HG03342 (cell line): ENCODE measurements at regions not wholly inside any gene's neighbourhood (a gene's known extent, or its start where the extent isn't known, plus 50 kb on each side); places are given as distances from the start of the nearest gene placed in this dataset.

Experiments
- ATAC-seq: cut with Tn5 transposase; IDR thresholded peaks from one replicate; pipeline ENCODE4 v1.9.1; 2021; ENCODE audit warnings: mild to moderate bottlenecking, moderate library complexity; ENCODE audit not compliant: unreplicated experiment

DNA sequence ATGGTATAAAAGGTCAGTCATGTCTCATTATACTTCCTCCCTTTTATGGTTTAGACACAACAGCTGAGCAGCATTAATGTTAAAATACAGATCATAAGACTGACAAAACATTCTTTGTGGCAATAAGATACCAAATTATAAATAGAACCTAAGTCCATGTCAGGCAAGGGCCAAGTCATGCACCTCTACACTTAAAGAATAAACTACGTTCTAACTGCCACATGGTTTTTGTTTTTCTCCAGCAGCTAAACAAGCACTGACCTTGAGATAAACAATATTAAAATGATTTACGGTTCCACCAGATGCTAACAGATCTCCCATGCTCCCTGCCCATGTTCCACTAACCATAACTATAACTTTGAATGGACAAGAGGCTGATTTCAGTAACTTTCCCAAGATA is 368.6 kb upstream of the TFPI start:
- no peak for ATAC-seq

DNA sequence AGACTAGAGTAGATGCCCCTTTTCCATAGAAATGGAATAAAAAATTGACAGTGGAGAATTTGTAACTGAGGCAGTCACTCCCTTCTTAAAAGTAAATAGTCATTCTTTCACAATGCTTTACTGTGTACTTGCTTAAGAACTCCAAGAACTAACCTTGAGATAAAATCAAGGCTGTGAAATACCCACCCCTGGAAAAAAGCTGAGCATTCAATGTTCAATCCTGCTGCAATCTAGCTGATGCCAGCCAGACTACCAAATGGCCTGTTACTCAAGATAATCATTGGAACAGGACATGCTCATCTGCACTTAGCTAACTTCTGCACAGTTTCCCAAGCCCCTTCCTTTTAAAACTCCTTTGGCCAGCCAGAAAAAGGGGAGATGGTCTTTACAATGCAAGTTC is 367.4 kb upstream of the GULP1 start:
- ATAC-seq = no peak

DNA sequence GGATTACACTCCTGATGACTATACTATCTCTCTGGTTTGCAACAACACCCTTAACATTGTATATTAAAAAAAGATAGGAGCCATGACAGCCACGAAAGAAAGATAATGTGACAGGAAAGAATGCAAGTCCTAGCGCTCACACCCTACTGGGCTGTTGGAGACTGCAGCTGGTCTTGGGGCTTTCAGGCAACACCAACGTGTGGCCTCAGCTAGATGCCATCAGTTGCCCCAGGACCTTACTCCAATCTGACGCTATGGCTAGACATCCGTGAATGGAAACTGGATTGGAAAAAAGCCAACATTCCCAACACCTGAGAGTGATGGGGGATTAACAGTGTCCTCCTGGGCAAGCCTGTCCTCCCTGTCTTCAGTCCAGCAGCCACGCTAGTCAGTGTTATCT is 357.4 kb upstream of the GULP1 start:
- ATAC-seq = no peak

DNA sequence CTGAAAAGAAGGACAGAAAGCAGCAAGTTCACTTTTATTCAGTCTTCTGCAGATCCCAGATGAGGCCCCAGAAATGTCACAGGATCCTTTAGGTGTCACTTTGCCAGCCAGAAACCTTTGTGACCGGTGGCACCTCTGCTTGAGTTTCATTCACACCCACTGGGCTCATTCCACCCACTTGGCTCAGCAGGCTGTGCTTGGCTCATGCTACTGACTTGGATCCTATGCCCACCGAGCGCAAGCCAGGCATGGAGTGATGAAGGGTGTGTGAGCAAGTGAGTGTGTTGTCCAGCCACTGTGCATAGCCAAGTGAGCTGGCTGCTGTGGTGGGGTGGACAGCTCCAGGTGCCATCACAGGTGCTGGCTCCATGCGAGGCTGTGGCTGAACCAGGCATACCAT is 357.0 kb upstream of the GULP1 start:
- no peak for ATAC-seq

DNA sequence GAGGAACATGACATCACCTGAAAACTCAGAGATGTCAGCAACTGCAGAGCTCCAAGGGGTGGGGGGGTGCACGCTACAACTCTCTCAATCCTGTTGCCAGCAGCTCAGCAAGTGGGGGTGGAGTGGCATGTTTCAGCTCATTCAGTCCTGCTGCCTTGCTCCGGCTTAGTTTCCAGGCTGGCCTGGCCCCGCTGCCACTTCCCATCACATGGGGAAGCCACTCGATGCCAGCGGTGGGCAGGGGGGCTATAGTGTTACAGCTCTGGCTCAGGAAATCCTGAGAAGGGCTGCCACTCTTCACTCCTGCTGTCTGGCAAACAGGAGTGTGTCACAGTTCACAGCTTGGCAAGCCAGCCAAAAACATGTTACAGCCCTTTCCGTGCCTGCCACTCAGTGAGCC is 356.5 kb upstream of the GULP1 start:
- ATAC-seq = no peak

DNA sequence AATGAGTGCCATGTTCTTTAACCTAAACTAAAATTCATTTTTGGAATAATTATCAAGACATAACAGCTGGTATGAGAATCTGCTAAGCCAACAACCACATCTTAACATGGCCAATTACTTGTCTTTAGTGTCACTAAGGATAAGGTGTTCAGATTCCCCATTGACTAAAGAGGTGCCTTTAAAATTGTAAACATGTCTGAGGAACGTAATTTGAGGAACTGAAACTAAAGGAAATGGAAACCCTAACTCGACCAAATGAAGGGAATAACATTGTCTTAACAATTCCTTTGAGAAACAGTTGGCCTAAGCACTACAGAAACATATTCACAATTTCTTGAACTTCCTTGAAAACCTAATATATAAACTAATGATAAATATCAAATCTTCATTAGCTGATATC is 355.4 kb upstream of the GULP1 start:
- no peak for ATAC-seq

DNA sequence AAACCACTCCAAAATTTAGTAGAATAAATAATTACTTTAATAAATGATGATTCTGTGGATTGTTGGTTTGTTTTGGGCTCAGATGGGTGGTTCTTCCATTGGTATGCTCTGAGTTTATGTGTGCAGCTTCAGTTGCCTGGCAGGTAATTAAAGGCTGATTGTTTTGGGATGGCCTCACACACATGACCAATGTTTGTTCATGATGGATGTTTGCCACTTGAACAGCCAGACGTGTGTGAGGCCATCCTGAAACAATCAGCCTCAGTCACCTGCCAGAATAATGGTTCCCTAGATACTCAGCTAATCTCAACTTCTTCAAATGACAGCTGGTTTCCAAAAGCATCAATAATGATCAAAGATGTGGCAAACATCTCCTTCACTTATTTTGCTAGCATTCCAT is 352.5 kb upstream of the GULP1 start:
- ATAC-seq = no peak

DNA sequence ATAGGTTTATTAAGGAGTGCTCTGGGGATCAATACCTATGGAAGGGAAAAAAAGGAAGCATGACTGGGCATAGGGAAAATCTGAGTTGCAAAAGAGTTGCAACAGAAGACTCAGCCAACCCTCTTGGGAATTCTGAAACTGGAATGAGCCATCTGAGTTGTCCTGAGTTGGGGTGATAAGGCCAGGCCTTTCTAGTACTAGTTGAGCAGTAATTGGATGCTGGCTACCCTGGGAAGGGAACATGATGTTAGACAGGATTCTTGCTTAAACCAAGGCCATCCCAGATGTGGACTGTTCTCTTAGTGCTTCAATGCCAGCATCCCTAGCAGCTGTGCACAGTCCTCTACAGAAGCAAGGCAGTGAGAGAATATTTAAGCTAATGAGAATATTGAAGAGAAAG is 348.8 kb upstream of the GULP1 start:
- ATAC-seq = no peak

DNA sequence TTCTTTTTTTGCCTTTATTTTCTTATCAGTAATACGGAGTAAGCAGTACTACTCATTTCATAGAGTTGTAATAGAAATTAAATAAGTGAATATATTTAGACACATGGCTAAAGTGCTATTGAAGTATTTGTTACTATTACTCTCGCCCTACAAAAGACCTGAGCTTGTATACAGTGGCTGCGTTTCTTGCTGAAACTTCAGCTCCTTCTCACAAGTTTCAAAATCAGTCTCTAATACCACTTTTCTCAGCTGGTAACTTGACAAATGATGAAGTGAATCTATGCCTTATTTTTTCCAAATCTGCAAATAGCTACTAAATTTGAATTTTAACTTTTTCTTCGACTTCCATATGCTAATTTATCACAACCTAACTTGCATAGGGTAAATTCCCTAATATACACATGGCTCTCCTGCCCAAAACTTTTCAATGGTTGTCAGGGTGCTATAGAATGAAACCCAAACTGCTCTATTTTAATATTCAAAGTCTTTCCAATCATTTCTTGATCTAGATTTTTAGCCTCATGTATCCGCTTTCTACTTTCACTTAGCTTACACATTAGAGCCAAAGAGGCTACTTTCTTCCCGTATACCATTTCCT is 347.8 kb upstream of the GULP1 start:
- no peak for ATAC-seq

DNA sequence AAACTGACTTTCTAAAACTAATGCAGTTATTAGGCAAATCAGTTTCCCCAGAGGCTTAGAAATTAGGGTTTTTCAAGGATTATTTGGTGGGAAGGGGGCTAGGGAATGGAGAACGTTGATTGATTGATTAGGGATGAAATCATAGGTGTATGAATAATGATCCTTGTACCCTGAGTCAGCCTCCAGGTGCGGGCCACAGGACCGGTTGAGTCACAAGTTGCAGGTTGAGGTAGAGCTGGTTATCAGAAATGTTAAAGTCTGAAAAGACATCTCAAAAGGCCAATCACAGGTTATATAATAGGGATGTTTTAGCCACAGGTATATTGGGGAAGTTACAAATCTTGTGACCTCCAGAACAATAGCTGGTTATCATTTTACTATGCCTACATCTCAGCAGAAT is 341.8 kb upstream of the GULP1 start:
- no peak for ATAC-seq

DNA sequence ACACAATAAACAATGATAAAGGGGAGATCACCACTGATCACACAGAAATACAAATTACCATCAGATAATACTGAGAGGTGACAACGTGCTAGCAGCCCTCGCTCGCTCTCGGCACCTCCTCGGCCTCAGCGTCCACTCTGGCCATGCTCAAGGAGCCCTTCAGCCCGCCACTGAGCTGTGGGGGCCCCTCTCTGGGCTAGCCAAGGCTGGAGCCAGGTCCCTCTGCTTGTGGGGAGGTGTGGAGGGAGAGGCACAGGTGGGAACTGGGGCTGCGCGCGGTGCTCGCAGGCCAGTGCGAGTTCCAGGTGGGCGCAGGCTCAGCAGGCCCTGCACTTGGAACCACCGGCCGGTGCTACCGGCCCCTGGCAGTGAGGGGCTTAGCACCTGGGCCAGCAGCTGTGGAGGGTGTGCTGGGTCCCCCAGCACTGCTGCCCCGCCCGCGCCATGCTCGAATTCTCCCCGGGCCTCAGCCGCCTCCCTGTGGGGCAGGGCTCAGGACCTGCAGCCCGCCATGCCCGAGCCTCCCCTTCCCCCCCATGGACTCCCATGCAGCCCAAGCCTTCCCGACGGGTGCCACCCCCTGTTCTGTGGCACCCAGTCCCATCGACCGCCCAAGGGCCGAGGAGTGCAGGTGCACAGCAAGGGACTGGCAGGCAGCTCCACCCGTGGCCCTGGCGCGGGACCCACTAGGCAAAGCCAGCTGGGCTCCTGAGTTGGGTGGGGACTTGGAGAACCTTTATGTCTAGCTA is 340.0 kb upstream of the GULP1 start:
- ATAC-seq = no peak

DNA sequence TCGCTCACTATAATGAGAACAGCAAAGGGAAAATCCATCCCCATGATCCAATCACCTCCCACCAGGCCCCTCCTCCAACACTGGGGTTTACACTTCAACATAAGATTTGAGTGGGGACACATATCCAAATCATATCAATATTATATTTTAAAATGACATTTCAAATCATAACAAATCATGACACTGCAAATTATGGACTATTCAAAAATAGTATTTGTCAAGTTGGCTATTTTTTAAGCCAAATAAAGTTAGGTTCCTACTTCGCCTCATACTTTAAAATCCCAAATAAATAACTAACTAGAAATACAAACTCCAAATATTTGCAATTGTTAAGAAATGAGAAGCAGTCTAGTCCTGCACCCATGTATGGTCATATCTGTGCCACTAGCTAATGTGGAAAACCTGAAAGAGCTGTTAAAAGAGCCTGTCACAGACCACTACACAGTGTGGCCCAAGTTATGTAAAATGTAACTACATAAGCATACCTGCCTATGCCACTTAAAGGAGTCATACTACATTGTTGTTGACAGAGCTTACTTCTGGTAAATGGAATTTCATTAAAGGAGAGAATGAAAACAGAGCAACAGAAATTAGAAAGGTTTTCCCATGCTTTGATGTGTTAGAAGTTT is 334.7 kb upstream of the GULP1 start:
- ATAC-seq = no peak

DNA sequence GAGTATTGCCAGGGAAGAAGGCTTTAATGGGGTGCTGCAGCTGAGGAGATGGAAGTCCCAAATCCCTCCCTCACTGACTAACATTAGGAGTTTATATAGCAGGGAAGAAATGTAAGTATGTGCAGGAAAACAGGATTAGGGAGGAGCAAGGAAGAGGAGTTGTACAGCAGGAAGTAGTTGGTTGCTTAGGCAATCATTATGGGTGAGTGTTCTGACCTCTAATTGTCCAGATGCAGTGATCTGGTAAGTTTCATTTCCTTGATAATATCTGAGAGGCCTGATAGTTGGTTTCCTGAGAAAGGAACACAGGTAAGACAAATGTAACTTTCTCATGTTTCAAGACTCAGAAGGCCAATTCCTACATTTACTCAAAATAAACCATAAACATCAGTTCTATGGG is 331.9 kb upstream of the GULP1 start:
- ATAC-seq = no peak

DNA sequence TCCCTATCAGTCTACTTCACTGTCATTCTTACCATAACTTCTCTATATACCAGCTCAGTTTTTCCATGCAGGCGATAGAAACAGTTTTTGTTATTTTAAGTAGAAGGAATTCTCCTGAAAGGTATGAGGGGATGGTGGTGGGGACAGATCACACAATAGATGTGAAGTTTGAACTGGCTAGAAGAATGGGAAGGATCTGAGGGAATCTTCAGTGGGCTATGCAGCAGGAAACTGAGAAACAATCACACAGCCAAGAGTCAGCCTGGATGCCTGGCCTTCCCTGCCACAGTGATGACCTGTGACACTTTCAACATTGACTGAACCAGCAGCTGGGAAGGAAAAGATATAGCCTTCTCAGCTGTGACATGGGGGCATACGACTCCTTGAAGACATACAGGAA is 329.1 kb upstream of the GULP1 start:
- no peak for ATAC-seq

DNA sequence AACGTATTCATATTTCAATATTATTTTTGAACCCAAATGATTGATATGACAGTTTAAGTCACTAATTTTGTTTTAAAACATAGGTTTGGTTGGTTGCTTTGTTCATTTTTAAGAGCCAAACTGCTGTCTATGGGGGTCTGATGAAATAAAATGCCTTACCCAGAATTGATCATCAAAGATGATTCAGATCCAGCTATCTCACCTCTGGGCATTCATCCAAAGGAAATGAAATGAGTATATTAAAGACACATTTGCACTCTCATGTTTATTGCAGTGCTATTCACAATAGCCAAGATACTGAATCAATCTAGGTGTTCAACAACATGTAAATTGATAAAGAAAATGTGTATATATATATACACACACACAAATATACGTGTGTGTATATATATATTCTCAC is 326.9 kb upstream of the GULP1 start:
- ATAC-seq = no peak

DNA sequence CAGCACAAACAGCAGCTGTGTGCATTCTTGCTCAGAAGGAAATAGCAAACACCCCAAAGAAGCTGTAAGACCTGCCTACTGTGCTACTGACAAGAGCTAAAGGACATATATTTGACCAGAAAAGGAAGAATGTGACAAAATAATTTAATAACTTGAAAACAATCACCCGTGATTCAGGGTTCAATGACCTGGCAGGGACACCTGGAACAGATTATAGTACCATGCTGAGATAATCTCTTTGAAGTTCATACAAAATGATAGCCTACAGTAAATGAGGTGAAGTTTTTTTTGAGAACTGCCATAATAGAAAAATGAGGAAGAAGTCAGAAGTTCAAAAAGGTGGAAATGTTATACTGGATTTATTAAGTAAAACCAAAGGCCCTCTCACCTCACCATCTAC is 324.8 kb upstream of the GULP1 start:
- ATAC-seq = no peak

DNA sequence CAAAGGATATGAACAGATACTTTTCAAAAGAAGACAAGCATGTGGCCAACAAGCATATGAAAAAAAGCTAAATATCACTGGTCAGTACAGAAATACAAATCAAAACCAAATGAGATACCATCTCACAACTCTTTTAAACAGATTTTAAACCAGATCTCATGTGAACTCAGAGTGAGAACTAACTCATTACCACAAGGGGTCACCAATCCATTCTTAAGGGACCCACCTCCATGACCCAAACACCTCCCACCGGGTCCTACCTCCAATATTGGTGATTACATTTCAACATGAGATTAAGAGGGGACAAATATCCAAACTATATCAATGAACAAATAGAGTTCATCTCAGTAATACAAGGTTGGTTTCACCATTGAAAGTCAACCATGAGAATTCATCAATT is 319.8 kb upstream of the GULP1 start:
- no peak for ATAC-seq

DNA sequence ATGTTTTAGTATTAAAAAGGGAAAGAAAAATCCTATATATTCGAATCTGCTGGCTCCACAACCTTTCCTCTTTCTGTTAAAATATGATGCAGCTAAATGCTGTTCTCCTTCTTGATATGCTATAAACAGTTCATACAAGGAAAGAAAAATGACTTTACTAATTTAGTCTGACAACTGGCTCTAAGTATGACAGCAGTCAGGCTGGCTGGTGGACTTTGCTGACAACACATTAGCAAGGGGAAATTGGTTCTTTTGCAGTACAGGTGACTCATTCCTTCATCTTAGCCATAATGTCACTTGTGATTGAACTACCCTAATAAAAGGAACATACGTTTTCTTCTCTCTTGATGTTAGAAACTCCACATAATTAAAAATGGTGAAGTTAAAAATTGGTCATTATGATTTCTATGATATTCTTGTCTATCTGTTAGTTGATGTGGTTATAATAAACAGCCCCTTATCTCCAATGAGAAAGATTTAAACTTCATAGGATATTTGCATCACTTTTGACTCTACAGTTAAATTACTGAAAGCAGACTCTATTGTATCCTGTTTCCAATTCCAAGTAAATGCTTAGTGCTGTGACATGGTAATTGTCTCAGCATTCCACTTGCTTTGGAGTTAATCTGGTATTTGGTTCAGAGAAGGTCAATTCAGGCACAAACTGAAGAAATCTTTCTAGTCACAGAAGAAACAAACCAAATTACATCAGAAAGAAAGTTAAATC is 315.3 kb upstream of the GULP1 start:
- no peak for ATAC-seq

DNA sequence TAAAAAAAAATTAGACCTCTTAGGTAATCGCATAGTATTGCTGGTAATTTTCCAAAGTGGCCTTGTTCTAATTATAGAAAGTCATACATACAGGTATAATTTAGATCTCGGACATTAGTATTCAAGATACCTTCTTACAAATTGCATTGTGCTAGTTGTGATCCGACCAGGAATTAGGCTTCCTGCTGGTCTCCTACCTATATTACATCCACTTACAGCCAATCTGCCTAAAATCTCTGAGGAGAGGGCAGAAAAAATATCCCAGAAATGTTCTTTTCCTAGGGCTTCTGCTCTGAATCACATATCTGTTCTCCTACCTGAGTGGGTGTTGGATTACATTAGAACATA is 314.7 kb upstream of the GULP1 start:
- no peak for ATAC-seq

DNA sequence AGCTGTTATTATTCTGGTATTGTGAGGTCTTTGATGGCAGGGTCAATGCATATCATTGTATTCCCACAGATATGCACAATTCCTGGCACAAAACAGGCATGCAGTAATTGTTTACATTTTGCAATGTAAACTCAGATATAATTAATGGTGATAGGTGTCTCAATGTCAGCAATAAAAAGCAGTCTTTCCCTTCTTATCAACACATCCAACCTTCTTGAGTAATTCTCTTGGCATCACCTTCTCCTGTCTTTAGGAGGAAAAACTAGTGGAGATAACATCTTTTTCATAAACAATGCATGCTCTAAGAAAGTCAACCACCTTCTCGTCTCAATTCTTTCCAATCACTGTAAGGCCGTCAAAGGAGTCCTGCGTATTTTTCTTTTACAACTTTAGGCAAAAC is 313.3 kb upstream of the GULP1 start:
- no peak for ATAC-seq

DNA sequence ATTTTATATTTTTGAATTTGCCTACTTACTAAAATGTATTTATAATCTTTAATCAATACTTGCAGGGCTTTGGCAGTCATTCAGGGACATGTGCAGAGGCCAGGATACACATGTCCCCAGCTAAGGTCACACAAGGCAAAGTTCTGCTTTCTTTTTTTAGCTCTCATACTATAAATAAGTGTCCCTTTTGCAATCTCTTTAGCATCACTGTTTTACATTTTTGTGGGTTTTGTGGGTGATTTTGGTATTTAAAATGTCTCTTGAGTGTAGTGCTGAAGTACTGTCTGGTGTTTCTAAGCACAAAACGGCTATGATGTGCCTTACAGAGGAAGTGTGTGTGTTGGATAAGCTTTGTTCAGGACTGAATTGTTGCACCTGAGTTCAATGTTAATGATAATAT is 309.0 kb upstream of the GULP1 start:
- peak; percentile 92 for ATAC-seq

DNA sequence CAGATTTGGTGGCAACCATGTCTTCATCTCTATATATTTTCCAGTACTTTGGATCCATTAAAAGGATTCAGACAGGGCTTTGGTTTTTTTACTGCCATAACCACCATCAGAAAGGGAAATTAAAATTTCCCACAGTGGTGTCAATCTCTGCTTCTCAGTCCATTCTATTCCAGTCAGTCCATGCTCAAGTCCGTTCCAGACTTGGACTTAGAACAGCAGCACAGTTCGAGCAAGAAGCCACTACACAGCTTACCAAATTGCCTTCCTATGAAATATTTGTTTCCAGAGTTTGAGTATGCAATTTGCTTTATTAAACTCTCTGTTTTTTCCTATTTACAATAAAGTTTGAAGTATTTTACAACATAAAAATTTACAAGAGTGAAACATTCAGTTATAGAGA is 306.5 kb upstream of the GULP1 start:
- ATAC-seq = no peak
